IMR-90 (cell line): ENCODE measurements at regions not wholly inside any gene's neighbourhood (a gene's known extent, or its start where the extent isn't known, plus 50 kb on each side); places are given as distances from the start of the nearest gene placed in this dataset.

Experiments used
- CTCF ChIP-seq: conservative IDR thresholded peaks from 2 replicates; pipeline ENCODE4 v1.5.1; 2012; ENCODE audit warnings: mild to moderate bottlenecking, low read depth, low read length, improper control_type of control experiment
- MXI1 ChIP-seq: IDR thresholded peaks from 2 replicates; pipeline ENCODE4 v1.6.1; 2012; ENCODE audit warnings: low read depth, mild to moderate bottlenecking, low read length, moderate library complexity, borderline replicate concordance
- SMC3 ChIP-seq: fragments of 150-350 bp; IDR thresholded peaks from 2 replicates; pipeline ENCODE4 v1.6.1; 2016; ENCODE audit warnings: low read depth, mild to moderate bottlenecking, antibody characterized with exemption, low read length, moderate library complexity

GRCh38 chr3:105197863-105198262 lies 168.8 kb upstream of the ALCAM start:
- TF ChIP-seq CTCF (no peak), SMC3 (no peak), MXI1 (no peak)
